ENCODE measurements at regions not wholly inside any gene's neighbourhood (a gene's known extent, or its start where the extent isn't known, plus 50 kb on each side); places are given as distances from the start of the nearest gene placed in this dataset.

- Histone ChIP-seq H3K27ac (ENCODE audit: low read depth, low read length, poor library complexity, severe bottlenecking) (no peak overlapping the region), H3K4me3 (ENCODE audit: low read depth, low read length, poor library complexity, severe bottlenecking) (no peak overlapping the region), H3K9me2 (ENCODE audit: insufficient read depth, low read length) (no peaks in the 10 kb centered on the region), H3K36me3 (ENCODE audit: insufficient read depth, low read length) (no peaks in the 10 kb centered on the region), H3K4me2 (ENCODE audit: low read length) (no peak overlapping the region), H2AFZ (ENCODE audit: low read length) (no peak overlapping the region), H3K4me1 (ENCODE audit: insufficient read depth, low read length, poor library complexity, severe bottlenecking) (no peaks in the 10 kb centered on the region), H3K79me2 (ENCODE audit: insufficient read depth, low read depth, low read length) (no peaks in the 10 kb centered on the region), H4K20me1 (ENCODE audit: insufficient read depth, low read length) (no peaks in the 10 kb centered on the region), H3K9me3 (ENCODE audit: low read length) (no peaks in the 10 kb centered on the region)
- ChIA-PET CTCF (ENCODE audit: unreplicated experiment) (no interaction called here), POLR2A (interaction anchor here (0.6 to 1.3 kb wide), 2 partner anchors 9 to 12 kb away, joined by 3 to 4 read pairs; no protein-coding TSS in a partner anchor)
- no peak for DNase-seq (ENCODE audit: low spot score)
- intact Hi-C loops (cut with micrococcal nuclease; ENCODE audit: unreplicated experiment) = no loop called here
- TF ChIP-seq, protein P1, sequence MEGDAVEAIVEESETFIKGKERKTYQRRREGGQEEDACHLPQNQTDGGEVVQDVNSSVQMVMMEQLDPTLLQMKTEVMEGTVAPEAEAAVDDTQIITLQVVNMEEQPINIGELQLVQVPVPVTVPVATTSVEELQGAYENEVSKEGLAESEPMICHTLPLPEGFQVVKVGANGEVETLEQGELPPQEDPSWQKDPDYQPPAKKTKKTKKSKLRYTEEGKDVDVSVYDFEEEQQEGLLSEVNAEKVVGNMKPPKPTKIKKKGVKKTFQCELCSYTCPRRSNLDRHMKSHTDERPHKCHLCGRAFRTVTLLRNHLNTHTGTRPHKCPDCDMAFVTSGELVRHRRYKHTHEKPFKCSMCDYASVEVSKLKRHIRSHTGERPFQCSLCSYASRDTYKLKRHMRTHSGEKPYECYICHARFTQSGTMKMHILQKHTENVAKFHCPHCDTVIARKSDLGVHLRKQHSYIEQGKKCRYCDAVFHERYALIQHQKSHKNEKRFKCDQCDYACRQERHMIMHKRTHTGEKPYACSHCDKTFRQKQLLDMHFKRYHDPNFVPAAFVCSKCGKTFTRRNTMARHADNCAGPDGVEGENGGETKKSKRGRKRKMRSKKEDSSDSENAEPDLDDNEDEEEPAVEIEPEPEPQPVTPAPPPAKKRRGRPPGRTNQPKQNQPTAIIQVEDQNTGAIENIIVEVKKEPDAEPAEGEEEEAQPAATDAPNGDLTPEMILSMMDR (conservative IDR thresholded peaks at IDR 0.05; ENCODE audit: low read length) = no peak
- no peak for TF ChIP-seq EZH2phosphoT487 (IDR thresholded peaks at IDR 0.05; ENCODE audit: borderline replicate concordance, low read depth, low read length)
- BruUV-seq (replicated peaks) = no TSS peak
These were observed 222.3 kb downstream of the IBTK start for GRCh38 chr6:82025271-82025670.

DNA sequence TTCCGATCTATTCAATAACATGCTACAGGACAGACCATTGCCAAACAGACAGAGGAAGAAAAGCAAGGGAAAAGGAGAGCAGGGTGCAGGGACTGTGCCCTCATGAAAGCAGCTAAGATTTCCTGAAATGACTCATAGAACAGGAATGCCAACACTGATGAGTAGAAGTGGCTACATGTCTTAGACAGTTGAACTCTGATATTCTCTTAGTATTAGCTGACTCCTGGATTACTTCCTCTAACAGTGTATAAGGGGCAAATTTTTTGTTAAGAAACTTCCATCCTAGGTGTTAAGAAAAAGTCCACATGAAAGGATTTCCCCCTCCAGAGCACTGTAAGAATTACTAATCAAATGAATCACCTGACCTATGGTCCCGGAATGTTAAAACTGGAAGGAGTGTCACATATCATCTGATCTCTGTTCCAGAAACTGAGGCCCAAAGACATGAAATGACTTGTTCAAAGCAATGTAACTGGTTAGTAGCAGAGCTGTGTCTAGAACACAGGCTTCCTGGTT, 224.9 kb downstream of the IBTK start:
- CTCF ChIA-PET (ENCODE audit: unreplicated experiment) = no interaction called here
- Histone ChIP-seq H3K27ac (ENCODE audit: low read depth, low read length, poor library complexity, severe bottlenecking) (no peak overlapping the region), H3K79me2 (ENCODE audit: insufficient read depth, low read depth, low read length) (no peaks in the 10 kb centered on the region), H3K9me3 (ENCODE audit: low read length) (no peaks in the 10 kb centered on the region), H3K36me3 (ENCODE audit: insufficient read depth, low read length) (no peaks in the 10 kb centered on the region), H4K20me1 (ENCODE audit: insufficient read depth, low read length) (no peaks in the 10 kb centered on the region), H2AFZ (ENCODE audit: low read length) (no peak overlapping the region), H3K9me2 (ENCODE audit: insufficient read depth, low read length) (no peaks in the 10 kb centered on the region), H3K4me1 (ENCODE audit: insufficient read depth, low read length, poor library complexity, severe bottlenecking) (no peaks in the 10 kb centered on the region), H3K4me2 (ENCODE audit: low read length) (no peak overlapping the region), H3K4me3 (ENCODE audit: low read depth, low read length, poor library complexity, severe bottlenecking) (no peak overlapping the region)
- no peak for DNase-seq (ENCODE audit: low spot score)
- intact Hi-C loops (cut with micrococcal nuclease; ENCODE audit: unreplicated experiment) = no loop called here
- POLR2A ChIA-PET = no interaction called here
- TF ChIP-seq EZH2phosphoT487 (IDR thresholded peaks at IDR 0.05; ENCODE audit: borderline replicate concordance, low read depth, low read length) = no peak
- TF ChIP-seq, protein P1 (conservative IDR thresholded peaks at IDR 0.05; ENCODE audit: low read length) = no peak
- BruUV-seq (replicated peaks) = no TSS peak

GRCh38 chr6:82017773-82018172, 229.8 kb downstream of the IBTK start:
- CTCF ChIA-PET (ENCODE audit: unreplicated experiment) = no interaction called here
- Histone ChIP-seq H2AFZ (ENCODE audit: low read length) (no peak overlapping the region), H3K9me2 (ENCODE audit: insufficient read depth, low read length) (no peaks in the 10 kb centered on the region), H3K4me2 (ENCODE audit: low read length) (no peak overlapping the region), H3K79me2 (ENCODE audit: insufficient read depth, low read depth, low read length) (no peaks in the 10 kb centered on the region), H3K36me3 (ENCODE audit: insufficient read depth, low read length) (no peaks in the 10 kb centered on the region), H3K27ac (ENCODE audit: low read depth, low read length, poor library complexity, severe bottlenecking) (no peak overlapping the region), H3K4me1 (ENCODE audit: insufficient read depth, low read length, poor library complexity, severe bottlenecking) (no peaks in the 10 kb centered on the region), H3K9me3 (ENCODE audit: low read length) (no peaks in the 10 kb centered on the region), H3K4me3 (ENCODE audit: low read depth, low read length, poor library complexity, severe bottlenecking) (no peak overlapping the region), H4K20me1 (ENCODE audit: insufficient read depth, low read length) (no peaks in the 10 kb centered on the region)
- intact Hi-C loops (cut with micrococcal nuclease; ENCODE audit: unreplicated experiment) = no loop called here
- no TSS peak for BruUV-seq (replicated peaks)
- POLR2A ChIA-PET = interaction anchor here (0.6 kb wide), 1 partner anchor 1682 kb away, joined by 3 read pairs; no protein-coding TSS in a partner anchor
- no peak for DNase-seq (ENCODE audit: low spot score)
- TF ChIP-seq, protein P1 (conservative IDR thresholded peaks at IDR 0.05; ENCODE audit: low read length) = no peak
- no peak for TF ChIP-seq EZH2phosphoT487 (IDR thresholded peaks at IDR 0.05; ENCODE audit: borderline replicate concordance, low read depth, low read length)

Measured in OCI-LY7 (cell line).